ENCODE measurements at regions not wholly inside any gene's neighbourhood (a gene's known extent, or its start where the extent isn't known, plus 50 kb on each side); places are given as distances from the start of the nearest gene placed in this dataset.
"Not testable (repeated sequence)": the region's sequence is repeated elsewhere in the genome, so short reads cannot be mapped to it uniquely, and the experiment has no call there.

DNA sequence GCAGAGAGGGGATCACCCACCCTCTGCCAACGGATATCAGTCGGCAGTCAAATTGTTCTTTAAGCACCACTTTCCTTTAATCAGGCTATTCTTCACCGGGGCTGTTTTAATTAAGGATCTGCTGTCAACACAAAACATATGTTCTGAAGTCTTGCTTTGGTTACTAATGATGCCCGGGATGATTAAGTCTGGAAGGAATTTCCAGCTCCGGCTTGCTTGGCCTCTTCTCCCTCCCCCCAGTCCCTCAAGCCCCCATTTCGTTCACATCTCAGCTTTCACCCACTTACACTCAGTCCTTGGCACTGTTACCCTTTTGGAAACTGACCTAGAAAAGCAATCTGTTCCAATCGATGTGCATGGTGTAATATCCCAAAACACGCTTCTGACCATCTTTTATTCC lies 74.7 kb downstream of the MSX2 start:
- Mint-ChIP-seq H3K27ac (no peak overlapping the region), H3K4me3 (no peak overlapping the region), H3K27me3 (peaks cover 13 to 25% of the 10 kb centered on the region in 2 donors), H3K4me1 (no peaks in the 10 kb centered on the region), H3K9me3 (peaks cover 0 to 2% of the 10 kb centered on the region in 2 donors), H3K36me3 (no peaks in the 10 kb centered on the region)
- no peak for DNase-seq
- no peak for ATAC-seq (replicated peaks)

DNA sequence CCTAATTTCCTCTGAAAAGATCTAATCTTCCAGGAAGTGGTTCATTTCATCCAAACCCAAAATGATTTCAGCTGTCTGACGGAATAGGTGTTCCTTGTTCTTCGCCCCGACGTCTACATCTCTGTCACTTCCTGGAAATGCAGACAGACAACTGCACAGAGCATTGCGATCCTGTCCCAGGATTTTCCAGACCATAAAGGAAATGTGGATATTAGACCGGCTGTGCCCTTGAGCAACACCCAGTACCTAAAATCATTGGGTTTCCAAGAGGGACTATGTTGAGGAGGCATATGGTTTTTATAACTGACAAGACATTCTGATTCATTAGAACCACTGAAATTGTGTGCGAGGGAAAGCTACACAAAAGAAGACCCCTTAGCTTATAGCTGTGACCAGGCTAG lies 74.2 kb downstream of the MSX2 start:
- Mint-ChIP-seq H3K9me3 (peaks cover 0 to 2% of the 10 kb centered on the region in 2 donors), H3K4me3 (no peak overlapping the region)

DNA sequence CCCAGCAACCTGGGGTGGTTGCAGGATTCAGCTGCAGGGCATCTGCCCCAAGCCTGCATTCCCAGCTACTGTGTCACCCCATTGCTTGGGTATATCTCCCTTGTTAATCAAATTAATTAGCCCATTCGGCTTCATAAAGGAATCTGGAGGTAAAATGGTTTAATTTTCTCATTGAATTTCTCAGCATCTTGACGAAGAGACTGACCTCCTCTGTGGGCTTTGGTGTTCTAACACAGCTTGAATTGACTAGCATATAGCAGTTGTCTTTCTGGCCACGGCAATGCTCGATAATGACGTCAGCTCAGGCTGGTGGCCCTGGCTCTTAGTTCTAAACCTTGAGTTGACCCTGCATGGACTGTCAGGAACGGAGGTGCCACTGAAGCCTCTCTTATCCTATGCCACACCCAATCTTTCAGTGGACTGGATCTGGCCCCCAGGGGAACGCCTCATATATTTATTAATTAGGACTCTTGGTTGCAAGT lies 72.4 kb downstream of the MSX2 start:
- ATAC-seq (replicated peaks), result no peak
- no peaks in the 10 kb centered on the region for H3K4me1 Mint-ChIP-seq
- DNase-seq, result no peak
- no peaks in the 10 kb centered on the region for H3K36me3 Mint-ChIP-seq
- peaks cover 31 to 45% of the 10 kb centered on the region in 2 donors for H3K27me3 Mint-ChIP-seq
- H3K9me3 Mint-ChIP-seq, result peaks cover 0 to 7% of the 10 kb centered on the region in 2 donors
- no peak overlapping the region for H3K4me3 Mint-ChIP-seq
- no peak overlapping the region for H3K27ac Mint-ChIP-seq

More for the DNA sequence above, 74.2 kb downstream of the MSX2 start:
- Mint-ChIP-seq H3K27me3 (peaks cover 17 to 31% of the 10 kb centered on the region in 2 donors), H3K4me1 (no peaks in the 10 kb centered on the region), H3K36me3 (no peaks in the 10 kb centered on the region), H3K27ac (no peak overlapping the region)
- no peak for ATAC-seq (replicated peaks)
- no peak for DNase-seq

DNA sequence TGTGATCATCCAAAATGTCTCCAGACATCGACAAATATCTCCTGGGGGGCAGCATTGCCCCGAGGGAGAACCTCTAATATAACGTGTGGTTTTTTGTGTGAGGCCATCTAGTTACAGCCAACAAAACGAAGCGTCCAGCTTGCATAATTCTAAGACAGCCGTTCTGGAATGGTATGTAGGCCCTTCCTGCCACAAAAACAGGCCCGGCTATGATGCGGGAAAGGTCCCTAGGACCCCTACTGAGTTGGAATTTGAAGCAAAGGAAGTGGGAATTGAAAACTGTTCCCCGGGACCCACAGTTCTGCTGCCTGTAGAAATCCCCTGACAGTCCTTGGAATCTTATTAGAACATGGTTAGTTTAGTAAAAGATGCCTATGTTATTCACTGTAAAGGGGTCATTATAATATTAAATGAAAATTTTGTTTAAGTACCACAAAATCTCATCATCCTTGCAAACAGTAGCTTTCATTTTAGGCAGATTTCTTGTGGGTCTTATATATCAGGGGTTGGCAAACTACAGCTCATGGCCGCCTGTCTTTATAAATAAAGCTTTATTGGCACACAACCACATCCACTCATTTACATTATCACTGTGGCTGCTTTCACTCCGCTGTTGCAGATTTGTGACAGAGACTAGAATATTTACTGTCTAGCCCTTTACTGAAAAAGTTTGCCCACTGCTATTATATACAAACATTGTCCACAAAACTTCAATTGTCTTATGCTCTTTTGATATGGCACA lies 70.7 kb downstream of the MSX2 start:
- H3K4me1 Mint-ChIP-seq, result no peaks in the 10 kb centered on the region
- H3K36me3 Mint-ChIP-seq, result no peaks in the 10 kb centered on the region
- ATAC-seq (replicated peaks) (no peak), DNase-seq (no peak)
- H3K9me3 Mint-ChIP-seq, result peaks cover 0 to 4% of the 10 kb centered on the region in 2 donors
- no peak overlapping the region for H3K4me3 Mint-ChIP-seq
- H3K27ac Mint-ChIP-seq, result no peak overlapping the region
- peaks cover 34 to 45% of the 10 kb centered on the region in 2 donors for H3K27me3 Mint-ChIP-seq

DNA sequence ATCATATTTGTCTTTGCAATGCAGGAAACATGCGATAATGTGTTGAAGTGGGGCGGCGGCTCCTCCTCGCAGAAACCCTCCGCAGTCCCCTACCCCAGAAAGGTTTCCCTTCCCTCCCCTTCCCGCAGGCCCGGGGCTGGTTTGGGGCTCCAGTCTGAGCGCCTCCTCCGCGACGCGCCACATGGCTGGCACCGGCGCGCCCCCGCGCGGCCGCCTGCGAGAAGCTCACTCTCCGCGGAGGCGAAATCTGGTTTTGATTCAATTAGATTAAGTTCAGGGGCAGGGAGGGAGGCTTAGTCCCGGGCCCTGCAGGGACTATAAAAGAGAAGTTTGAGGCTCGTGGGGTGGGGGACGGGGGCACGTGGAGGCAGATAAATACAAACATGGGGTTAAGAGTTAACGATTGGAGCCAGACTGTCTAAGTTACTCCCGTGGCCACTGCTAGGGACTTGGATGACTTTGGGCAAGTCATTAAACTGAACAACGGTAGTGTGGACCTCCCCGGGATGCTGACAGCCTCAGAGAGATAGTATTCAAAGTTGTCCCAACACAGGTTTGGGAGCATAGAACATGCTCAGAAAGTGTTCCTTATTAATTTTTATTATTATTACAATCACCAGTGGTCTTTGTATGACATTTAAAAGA lies 69.4 kb downstream of the MSX2 start:
- DNase-seq (peak; percentile 29), ATAC-seq (replicated peaks) (peak; percentile 59 to 74)
- Mint-ChIP-seq H3K36me3 (no peaks in the 10 kb centered on the region), H3K27me3 (peaks cover 34 to 45% of the 10 kb centered on the region in 2 donors), H3K4me1 (no peaks in the 10 kb centered on the region), H3K9me3 (peaks cover 0 to 5% of the 10 kb centered on the region in 2 donors), H3K4me3 (no peak overlapping the region), H3K27ac (no peak overlapping the region)

DNA sequence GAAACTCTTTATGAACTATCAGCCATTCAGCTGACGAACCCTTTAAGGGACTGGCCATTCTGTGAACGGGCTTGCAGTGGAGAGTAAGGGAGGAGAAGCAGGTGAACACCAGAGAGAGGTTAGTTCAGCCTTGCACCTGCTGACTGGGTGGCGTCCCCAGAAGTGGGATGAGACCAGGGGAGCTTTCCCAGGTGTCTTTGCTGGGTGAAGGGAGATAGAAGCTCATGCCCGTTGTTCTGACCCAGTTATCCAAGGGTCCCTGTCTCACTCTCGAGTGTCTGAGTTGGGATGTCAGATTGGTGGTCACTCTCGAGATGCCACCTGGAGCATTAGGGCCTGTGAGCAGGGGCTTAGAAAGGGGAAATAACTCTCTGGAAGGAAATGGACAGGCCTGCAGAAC lies 68.7 kb downstream of the MSX2 start:
- H3K4me1 Mint-ChIP-seq, result no peaks in the 10 kb centered on the region
- H3K9me3 Mint-ChIP-seq, result peaks cover 0 to 6% of the 10 kb centered on the region in 2 donors
- peaks cover 34 to 41% of the 10 kb centered on the region in 2 donors for H3K27me3 Mint-ChIP-seq
- H3K36me3 Mint-ChIP-seq, result no peaks in the 10 kb centered on the region
- no peak overlapping the region for H3K4me3 Mint-ChIP-seq
- H3K27ac Mint-ChIP-seq, result no peak overlapping the region
- ATAC-seq (replicated peaks), result no peak
- DNase-seq, result no peak

DNA sequence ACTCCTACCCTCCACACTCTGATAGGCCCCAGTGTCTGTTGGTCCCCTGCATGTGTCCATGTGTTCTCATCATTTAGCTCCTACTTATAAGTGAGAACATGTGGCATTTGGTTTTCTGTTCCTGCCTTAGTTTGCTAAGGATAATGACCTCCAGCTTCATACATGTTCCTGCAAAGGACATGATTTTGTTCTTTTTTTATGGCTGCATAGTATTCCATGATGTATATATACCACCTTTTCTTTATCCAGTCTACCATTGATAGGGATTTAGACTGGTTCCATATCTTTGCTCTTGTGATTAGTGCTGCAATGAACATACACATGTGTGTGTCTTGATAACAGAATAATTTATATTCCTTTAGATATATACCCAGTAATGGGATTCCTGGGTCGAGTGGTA lies 67.9 kb downstream of the MSX2 start:
- peaks cover 33 to 34% of the 10 kb centered on the region in 2 donors for H3K27me3 Mint-ChIP-seq

DNA sequence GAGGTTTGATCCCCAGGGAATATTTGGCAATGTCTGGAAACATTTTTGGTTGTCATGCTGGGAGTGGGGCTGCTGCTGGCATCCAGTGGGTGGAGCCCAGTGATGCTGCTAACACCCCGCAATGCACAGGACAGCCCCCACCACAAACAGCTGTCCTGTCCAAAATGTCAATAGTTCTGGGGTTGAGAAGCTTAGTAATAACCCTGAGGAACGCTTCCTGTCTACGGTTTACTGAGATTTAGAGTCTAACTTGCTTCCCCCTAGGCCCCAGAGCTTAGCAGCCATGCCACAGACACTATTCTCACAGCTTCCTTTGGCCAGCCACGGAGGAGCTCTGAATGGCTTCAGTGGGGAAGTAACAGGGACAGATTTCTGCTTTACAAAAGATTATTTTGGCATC lies 66.5 kb downstream of the MSX2 start:
- Mint-ChIP-seq H3K4me1 (no peaks in the 10 kb centered on the region), H3K4me3 (no peak overlapping the region), H3K36me3 (no peaks in the 10 kb centered on the region), H3K27me3 (peaks cover 23 to 29% of the 10 kb centered on the region in 2 donors), H3K27ac (no peak overlapping the region), H3K9me3 (peaks cover 0 to 6% of the 10 kb centered on the region in 2 donors)
- ATAC-seq (replicated peaks) (no peak), DNase-seq (no peak)

More for the DNA sequence above, 67.9 kb downstream of the MSX2 start:
- not testable (repeated sequence) for H3K4me3 Mint-ChIP-seq; H3K4me1 Mint-ChIP-seq; DNase-seq; H3K27ac Mint-ChIP-seq; H3K9me3 Mint-ChIP-seq; H3K36me3 Mint-ChIP-seq; ATAC-seq (replicated peaks)

DNA sequence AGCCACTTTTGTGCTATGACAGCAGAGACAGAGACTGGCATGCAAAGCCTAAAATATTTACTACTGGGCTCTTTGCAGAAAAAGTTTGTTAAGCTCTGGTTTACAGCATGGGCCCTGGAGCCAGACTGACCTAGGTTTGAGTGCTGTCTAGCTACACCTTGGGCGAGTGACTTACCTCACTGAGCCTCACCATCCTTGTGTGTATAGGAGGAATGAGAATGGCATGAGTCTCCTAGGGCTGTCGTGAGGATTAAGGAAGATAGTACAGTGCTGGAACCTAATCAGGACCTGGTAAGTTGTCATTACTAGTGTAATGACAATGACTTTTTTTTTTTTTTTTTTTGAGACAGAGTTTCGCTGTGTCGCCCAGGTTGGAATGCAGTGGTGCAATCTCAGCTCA lies 65.2 kb downstream of the MSX2 start:
- Mint-ChIP-seq H3K36me3 (no peaks in the 10 kb centered on the region), H3K27me3 (peaks cover 23 to 26% of the 10 kb centered on the region in 2 donors), H3K4me3 (no peak overlapping the region), H3K27ac (no peak overlapping the region), H3K9me3 (peaks cover 5 to 10% of the 10 kb centered on the region in 2 donors), H3K4me1 (no peaks in the 10 kb centered on the region)
- ATAC-seq (replicated peaks) (no peak), DNase-seq (no peak)

DNA sequence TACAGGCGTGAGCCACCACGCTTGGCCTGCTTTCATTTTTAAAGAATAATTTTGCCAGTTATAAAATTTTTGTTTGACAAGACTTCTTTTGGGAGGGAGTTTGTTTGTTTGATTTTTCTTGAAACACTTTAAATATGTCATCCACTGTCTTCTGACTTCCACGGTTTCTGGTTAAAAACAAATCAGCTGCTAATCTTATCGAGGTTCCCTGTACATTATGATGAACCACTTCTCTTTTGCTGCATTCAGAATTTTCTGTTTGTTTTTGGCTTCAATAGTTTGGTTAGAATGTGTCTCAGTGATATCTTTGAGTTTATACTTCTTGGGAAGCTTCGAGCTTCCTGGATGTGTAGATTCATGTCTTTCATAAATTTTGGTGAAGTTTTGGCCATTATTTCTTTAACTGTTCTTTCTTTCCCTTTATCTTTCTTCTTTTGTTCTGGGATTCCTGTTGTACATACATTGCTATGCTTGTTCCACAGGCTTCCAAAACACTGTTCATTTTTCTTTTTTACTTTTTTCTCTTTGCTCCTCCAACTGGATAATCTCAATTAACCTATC lies 60.8 kb downstream of the MSX2 start:
- DNase-seq (no peak), ATAC-seq (replicated peaks) (no peak)
- H3K9me3 Mint-ChIP-seq, result peaks cover 5 to 10% of the 10 kb centered on the region in 2 donors
- H3K4me1 Mint-ChIP-seq, result no peaks in the 10 kb centered on the region
- no peaks in the 10 kb centered on the region for H3K36me3 Mint-ChIP-seq
- no peak overlapping the region for H3K27ac Mint-ChIP-seq
- H3K27me3 Mint-ChIP-seq, result no peaks in the 10 kb centered on the region
- H3K4me3 Mint-ChIP-seq, result no peak overlapping the region

Measured in stimulated activated naive B cell treated with anti-CD40 and anti-IgM and Interleukin-4, amounts not matched to agents 10 μg/mL and 1 μg/mL and 100 μg/mL, for 72 hours (primary cell).